Muscle of back (tissue), 3 donors: ENCODE measurements at regions not wholly inside any gene's neighbourhood (a gene's known extent, or its start where the extent isn't known, plus 50 kb on each side); places are given as distances from the start of the nearest gene placed in this dataset.

Experiments
- DNase-seq, 3 donors: peaks; one replicate each; pipeline versions ENCODE4 v3.0.0 to v3.0.0-alpha.2; 2013

DNA sequence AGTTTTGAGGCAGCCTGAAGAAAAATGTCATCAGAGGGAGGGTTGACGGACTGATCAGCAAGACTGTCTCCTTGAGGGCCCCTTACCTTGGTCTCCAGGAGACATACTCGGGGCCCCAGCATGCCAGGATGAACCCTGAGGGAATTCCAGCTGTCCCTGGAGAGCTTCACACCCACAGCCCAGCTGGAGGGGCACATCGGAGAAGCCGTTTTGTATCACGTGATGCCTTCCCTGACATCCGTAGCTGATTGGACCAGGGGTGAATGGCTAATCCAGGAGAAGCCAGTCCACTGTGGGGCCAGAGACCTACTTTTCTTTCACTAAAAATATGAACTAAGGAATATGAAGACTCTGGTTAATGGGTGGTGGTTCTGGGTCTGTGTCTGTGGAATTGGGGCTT lies 86.0 kb upstream of the TP53I11 start:
- DNase-seq: no peak

- DNase-seq: no peak
Measured at GRCh38 chr11:45037434-45038005, 86.8 kb upstream of the TP53I11 start.

DNA sequence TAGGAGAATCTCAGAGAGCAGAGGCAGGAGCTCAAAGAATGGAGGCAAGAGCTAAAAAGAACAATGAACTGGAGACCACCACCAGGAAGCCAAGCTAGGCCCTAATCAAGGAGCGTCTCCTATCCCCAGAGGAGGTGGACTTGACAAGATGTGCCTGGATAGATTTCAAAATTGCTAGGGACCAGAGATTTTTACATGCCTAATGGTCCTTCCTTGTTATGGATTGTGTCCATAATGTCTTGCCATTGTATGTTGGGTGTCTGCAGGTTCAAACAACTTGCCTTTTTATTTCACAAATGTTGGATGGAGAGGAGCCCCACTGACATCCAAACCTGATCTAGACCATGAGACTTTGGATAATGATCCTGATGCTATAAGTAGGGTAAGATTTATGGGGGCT lies 88.2 kb upstream of the TP53I11 start:
- no peak for DNase-seq

DNA sequence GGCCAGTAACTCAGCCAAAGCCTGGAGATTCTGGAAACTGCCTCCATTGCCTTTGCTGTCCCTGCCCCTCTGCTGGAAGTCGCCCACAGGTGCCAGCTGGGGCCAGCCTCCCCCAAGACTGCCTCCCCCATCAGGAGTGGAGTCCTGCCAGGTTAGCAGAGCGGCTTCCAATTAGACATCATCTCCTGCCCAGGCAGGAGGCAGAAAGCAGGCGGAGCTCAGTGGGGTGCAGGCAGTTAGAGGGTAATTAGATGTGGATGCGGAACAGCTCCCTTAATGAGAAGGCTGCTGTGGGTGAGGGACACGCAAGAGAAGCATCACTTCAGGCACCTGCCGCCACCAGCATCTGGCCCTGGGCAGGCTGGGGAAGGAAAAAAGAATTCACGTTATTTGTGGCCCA lies 90.9 kb upstream of the TP53I11 start:
- DNase-seq: no peak

DNA sequence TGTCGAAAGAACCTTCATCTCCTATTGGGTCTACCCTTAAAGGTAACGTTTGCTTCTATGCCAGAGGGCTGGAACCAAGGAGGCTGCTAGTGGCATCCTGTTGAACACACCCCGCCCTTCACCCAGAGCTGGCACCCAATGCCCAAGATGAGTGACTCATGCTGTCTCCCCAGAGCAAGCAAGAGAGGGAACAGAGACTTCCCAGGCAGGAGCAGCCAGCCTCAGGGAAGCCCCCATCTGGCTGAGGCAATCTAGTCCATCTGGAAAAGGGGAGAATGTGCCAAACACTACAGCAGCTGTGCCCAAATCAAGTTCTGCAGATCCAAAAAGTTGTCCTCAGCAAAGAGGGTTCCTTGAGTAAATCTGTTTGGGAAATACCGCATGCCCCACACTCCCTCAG lies 91.9 kb upstream of the TP53I11 start:
- DNase-seq: no peak

DNA sequence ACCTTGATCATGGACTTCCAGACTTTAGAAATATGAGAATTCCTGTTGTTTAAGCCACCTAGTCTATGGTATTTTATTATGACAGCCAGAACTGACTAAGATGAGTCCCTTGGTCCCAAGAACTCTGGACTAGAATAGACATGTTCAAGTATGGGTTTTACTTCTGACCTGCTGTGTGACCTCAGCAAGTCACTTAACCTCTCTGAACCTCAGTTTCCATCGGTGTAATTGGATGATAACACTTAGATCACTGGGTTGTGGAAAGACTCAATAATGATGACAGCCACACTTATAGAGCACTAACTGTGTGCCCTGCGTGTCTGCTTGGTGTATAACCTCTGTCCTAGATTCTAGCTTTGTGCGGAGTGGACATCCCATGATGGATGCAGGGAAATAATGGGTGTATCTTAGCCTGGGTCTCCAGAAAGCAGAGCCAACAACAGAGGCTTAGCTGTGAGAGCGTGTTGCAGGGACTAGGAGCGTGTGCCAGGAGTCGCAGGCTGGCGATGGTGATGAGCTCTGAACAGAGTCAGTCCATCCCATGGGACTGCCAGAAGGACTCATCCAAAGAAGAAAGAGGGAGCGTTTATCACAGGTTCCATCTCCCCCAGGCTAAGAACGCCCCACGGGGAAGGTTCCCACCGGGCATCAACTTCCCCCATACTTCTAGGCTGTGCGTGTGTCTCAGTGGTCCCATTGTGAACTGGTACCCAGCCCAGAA lies 93.2 kb upstream of the TP53I11 start:
- no peak for DNase-seq

DNA sequence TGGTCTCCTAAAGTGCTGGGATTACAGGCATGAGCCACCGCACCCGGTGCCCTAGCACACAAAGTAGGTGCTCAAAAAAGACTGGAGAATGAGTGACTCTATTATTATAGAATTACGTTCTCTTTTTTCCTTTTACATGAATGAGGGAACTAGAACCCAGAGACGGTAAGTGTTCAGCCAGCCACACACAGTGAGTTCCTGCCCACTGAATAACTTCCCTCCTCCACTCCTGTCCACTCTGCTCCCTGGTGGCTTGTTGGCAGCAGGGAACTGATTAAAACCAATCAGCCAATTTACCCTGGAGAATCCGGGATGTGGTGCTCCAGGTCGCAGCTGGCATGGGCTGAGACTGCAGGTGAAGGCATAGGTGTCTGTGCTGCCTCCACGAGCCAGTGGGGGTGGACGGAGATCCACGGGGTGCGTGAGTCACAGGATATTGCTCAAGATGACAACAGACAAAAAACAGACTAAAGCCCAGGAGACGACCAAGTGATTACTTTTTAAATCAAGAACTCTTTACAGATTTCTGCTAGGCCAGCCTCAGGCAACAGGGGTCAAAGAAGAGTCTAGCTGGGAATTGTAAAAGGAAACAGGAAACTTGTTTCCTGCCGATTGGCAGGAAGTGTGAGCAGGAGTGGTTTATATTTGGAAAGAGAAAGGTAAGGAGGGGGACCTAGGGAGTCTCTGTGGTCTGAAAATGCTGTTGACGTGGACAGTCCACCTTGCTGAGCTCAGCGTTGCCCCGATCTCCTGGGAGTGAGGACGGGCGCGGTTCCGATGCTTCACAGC lies 95.2 kb upstream of the TP53I11 start:
- peak in 1 of 3 donors; percentile 50 for DNase-seq

DNA sequence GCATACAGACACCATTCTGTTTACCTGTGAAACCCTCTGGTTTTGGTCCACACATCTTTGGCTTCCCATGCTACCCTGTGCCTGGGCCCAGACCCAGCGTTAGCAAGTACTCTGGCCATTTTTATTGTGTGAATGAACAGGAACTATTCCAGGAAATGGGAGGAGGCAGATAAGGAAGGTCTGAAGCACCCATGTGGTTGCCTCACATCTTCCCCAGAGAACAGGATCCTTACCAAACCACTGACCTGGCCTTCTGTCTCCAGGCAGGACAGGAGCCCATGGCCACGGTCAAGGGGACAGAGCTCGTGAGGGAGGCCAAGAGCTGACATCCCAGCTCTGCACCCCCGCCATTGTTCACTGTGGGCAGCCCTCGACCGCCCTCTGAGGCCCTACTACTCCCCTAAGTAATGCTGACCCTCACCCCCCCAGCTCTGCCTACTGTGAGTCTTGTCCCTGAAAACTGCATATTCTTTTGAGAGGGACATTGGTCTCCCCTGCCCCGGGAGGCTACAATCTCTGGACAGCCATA lies 97.7 kb upstream of the TP53I11 start:
- DNase-seq: peak in 1 of 3 donors; percentile 29

DNA sequence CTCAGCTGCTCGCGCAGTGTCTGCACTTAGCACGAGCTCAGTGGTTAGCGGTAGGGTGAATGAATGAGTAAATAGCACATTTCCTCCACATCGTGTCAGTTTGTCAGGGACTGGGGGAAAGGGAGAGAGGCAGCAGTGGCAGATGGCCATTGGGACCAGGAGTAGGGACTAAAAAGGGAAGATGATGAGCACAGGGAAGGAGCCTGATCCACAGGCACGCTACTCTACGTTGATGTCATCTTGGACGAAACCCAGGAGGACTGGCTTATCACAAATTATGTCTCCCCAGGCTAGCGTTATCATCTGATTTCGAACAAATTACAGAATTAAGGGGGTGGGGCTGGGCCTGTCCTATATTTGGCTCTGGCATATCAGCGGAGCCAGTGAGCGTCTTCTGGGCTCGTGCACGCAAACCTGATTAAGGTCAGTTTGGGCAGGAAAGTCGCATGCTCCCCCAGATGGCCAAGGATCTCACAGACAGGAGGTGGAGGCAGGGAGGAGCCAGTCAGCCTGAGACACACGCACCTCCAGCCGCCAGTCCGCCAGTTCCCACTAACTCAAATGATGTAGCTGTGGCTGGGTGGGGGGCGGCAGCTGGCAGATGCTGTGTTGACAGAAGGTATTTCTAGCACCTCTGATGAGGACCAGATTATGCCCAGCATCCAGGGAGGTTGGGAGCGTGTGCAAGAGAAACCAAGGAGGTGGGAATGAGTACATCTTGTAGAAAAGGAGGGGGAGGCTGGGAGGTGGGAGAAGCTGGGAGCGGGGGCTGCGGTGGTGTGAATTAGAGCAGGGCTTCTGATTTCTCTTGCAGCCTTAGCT lies 97.4 kb upstream of the PRDM11 start:
- DNase-seq: peak; percentile 27 to 81 (median 54)

DNA sequence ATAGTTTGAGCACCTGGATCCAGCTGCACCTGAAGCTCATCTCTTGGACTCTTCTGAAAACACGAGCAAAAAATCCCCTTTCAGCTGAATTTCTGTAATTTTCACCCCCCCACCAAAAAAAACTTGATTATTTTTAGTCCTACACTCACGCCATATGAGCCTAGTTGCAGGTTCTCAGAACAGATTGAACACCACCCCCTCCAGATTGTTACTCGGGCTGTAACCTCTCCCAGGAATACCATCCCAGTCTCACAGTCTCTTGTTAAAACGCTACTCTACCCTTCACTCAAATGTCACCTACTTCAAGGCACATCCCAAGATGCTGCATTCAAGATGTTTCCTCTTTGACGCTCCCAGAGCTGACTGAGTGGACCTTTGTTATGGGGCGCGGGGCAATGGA lies 96.3 kb upstream of the PRDM11 start:
- DNase-seq: no peak

GRCh38 chr11:45051621-45052020 lies 94.8 kb upstream of the PRDM11 start:
- DNase-seq: no peak

DNA sequence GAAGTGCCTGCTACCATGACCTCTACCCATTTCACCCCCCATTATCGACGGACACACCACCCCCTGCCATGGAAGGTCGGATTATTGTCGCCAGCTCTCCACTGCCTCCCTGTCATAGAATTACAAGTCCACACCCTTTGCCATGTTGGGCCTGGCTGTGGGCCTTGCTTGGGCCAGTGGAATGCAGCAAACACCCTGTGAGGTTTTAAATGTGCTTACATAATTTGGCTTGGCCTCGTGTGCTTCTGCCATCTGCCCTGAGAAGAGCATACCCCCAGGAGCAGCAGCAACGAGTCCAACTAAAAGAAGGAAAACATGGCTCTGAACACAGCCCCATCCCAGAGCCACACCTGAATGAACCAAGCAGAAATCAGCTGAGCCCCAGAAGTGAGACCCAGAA lies 94.1 kb upstream of the PRDM11 start:
- no peak for DNase-seq

DNA sequence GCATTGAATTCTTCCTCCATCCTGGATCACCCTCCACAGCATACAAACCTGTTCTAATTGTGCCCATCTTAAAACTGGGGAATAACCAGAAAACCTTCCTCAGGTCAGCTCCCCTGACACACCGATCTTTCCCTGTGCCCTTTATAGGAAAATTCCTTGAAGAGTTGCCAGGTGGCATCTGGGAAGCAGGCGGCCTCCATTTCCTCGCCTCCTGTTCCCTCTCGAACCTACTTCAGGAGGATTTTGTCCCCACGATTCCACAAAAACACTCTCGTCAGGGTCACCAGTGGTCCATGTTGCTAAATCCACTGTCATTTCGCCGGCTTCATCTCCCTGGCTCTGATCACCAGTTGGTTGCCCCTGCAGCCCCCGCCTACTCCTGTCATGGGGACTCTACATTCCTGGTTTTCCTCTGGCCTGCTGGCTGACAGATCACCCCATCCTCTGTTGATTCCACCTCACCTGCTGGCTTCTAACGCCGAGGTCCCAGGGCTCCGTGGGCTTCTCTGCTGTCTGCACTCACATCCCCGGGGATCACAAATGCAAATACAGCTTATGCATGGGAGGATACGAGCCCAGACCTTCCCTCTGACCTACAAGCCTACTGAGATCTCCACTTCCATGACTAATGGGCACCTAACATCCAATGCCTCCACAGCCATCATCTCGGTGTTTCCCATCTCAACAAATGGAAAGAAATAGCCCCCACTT lies 92.5 kb upstream of the PRDM11 start:
- no peak for DNase-seq

DNA sequence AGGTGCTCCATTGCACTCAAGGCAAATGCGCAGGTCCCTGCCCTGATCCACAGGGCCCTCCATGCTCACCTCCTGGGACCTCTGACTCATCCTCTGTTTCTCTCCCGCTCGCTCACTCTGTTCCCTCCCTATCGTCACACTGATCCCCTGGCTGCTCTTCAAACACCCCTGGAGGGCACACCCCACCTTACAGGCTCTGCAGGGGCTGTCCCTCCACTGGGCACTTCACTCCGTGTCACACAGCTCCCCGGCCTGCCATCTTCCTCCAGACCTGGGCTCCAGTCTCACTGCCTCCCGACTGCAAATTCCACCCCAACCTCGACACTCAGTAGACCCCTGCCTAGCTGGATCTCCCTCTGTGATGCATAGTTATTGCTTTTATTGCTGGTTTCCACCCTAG lies 91.5 kb upstream of the PRDM11 start:
- no peak for DNase-seq

- DNase-seq: no peak
Measured at GRCh38 chr11:45056529-45056928, 89.9 kb upstream of the PRDM11 start.

DNA sequence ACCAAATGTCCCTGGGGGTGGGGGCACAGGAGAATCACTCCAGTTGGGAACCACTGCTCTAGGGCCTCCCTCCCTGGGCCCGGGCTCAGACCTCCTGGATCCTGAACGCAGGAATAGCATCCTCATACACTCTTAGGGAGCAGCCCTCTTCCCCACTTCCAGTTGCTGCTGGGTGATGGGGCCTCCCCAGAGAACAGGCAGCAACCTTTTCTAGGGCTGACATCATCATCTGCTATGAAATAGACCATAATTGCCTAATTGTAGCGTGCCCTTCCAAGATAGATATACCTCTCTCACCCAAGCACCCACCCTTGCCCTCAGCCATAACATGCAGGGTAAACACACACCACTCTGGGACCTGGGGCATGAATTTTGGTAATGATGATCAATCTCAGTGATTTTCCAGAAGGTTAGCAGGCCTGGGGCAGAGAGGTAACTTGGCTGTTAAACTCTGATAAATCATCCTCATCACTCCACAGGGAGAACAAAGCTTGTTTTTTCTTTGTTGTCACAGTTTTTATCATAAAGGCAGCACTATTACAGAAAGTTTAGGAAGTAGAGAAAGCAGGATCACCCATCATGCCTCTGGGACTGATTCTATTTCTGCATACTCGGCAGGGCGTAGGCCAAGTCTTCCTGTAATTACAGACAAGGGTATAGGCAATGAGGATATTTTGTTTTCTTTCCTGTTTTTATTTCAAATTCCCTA lies 88.3 kb upstream of the PRDM11 start:
- DNase-seq: peak in 1 of 3 donors; percentile 36

GRCh38 chr11:45058647-45058950 lies 87.8 kb upstream of the PRDM11 start:
- no peak for DNase-seq

- no peak for DNase-seq
Measured at GRCh38 chr11:45060707-45061106, 85.7 kb upstream of the PRDM11 start.

DNA sequence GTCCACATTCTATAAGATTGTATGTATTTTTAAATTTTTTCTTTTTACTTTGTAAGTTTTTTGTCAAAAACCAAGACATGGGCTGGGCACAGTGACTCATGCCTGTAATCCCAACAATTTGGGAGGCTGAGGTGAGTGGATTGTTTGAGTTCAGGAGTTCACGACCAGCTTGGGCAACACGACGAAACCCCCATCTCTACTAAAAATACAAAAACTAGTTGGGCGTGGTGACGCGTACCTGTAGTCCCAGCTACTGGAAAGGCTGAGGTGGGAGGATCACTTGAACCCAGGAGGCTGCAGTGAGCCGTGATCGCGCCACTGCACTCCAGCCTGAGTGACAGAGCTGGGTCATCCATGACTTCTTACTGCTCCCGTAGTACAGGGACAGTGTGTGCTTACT lies 84.8 kb upstream of the PRDM11 start:
- DNase-seq: no peak

GRCh38 chr11:45062115-45062514 lies 84.3 kb upstream of the PRDM11 start:
- no peak for DNase-seq
